MM.1S (cell line): ENCODE measurements at regions not wholly inside any gene's neighbourhood (a gene's known extent, or its start where the extent isn't known, plus 50 kb on each side); places are given as distances from the start of the nearest gene placed in this dataset.

Source experiments
- DNase-seq: peaks from one replicate; pipeline ENCODE4 v3.0.0-alpha.2; 2015
- H2AFZ ChIP-seq: fragments of 300-600 bp; sonication (generic); 2 replicates; pipeline ENCODE4 v1.6.0; 2016; ENCODE audit warnings: antibody characterized with exemption, low read length
- H3F3A ChIP-seq: fragments of 300-600 bp; sonication (generic); 2 replicates; pipeline ENCODE4 v1.6.1; 2016; ENCODE audit warnings: mild to moderate bottlenecking, antibody characterized with exemption, low read length, moderate library complexity, mixed read lengths; ENCODE audit not compliant: insufficient read depth
- H3K27ac ChIP-seq: fragments of 300-600 bp; sonication (generic); 2 replicates; pipeline ENCODE4 v1.5.1; 2016; ENCODE audit warnings: mild to moderate bottlenecking, low read length
- H3K27me3 ChIP-seq: fragments of 300-600 bp; sonication (generic); replicated peaks from 2 replicates; pipeline ENCODE4 v1.6.0; 2016; ENCODE audit warnings: low read length; ENCODE audit not compliant: insufficient read depth
- H3K36me3 ChIP-seq: fragments of 300-600 bp; sonication (generic); replicated peaks from 2 replicates; pipeline ENCODE4 v1.6.1; 2016; ENCODE audit warnings: mild to moderate bottlenecking, low read length, mixed read lengths; ENCODE audit not compliant: insufficient read depth
- H3K4me1 ChIP-seq: fragments of 300-600 bp; sonication (generic); 2 replicates; pipeline ENCODE4 v1.6.1; 2016; ENCODE audit warnings: low read length, mixed read lengths
- H3K4me2 ChIP-seq: fragments of 300-600 bp; sonication (generic); 2 replicates; pipeline ENCODE4 v1.6.0; 2016; ENCODE audit warnings: low read depth, low read length
- H3K4me3 ChIP-seq: fragments of 300-600 bp; sonication (generic); 2 replicates; pipeline ENCODE4 v1.5.1; 2016; ENCODE audit warnings: low read length, mixed read lengths
- H3K79me2 ChIP-seq: fragments of 300-600 bp; sonication (generic); 2 replicates; pipeline ENCODE4 v1.6.1; 2016; ENCODE audit warnings: mixed run types, low read length, mixed read lengths
- H3K9ac ChIP-seq: fragments of 300-600 bp; sonication (generic); 2 replicates; pipeline ENCODE4 v1.6.1; 2016; ENCODE audit warnings: low read length, mixed read lengths
- H3K9me2 ChIP-seq: fragments of 300-600 bp; sonication (generic); replicated peaks from 2 replicates; pipeline ENCODE4 v1.6.1; 2016; ENCODE audit warnings: mild to moderate bottlenecking, low read length, mixed read lengths; ENCODE audit not compliant: insufficient read depth
- H3K9me3 ChIP-seq: fragments of 300-600 bp; sonication (generic); replicated peaks from 2 replicates; pipeline ENCODE4 v1.6.1; 2016; ENCODE audit warnings: mild to moderate bottlenecking, low read length, mixed read lengths; ENCODE audit not compliant: insufficient read depth
- H4K20me1 ChIP-seq: fragments of 300-600 bp; sonication (generic); 2 replicates; pipeline ENCODE4 v1.6.1; 2016; ENCODE audit warnings: mild to moderate bottlenecking, low read length, moderate library complexity, mixed read lengths; ENCODE audit not compliant: insufficient read depth
- EZH2 ChIP-seq: fragments of 300-600 bp; sonication (generic); optimal IDR thresholded peaks from 2 replicates; pipeline ENCODE3; 2017; ENCODE audit warnings: low read depth, mild to moderate bottlenecking, antibody characterized with exemption, low read length, mixed read lengths
- EZH2phosphoT487 ChIP-seq: fragments of 300-600 bp; sonication (generic); IDR thresholded peaks from 2 replicates; pipeline ENCODE4 v1.6.1; 2018; ENCODE audit warnings: antibody characterized with exemption, low read length
- TF ChIP-seq, protein P1 (sequence below): fragments of 300-600 bp; sonication (generic); IDR thresholded peaks from 2 replicates; pipeline ENCODE4 v1.5.1; 2016; ENCODE audit warnings: antibody characterized with exemption, low read length, mixed read lengths

DNA sequence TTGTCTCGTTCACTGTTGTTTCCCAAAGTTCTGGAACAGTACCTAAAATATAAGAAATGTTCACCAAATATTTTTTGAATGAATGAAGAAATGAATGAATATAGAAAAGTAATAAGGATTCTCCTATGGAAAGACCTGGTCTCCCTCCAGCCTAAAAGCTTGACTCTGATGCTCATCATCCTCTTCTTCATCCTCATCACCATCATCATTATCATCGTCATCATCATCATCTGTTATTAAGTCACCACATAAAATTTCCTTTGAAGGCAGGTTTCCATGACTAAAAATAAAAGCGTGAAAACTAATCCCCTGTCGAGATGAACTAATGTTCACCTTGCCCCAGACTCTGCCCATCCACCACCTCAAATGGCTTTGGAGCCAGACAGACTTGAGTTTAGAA, 181.4 kb upstream of the PRNP start:
- H3K9ac ChIP-seq: no peak overlapping the region
- H3K27me3 ChIP-seq: no peaks in the 10 kb centered on the region
- no peaks in the 10 kb centered on the region for H3K79me2 ChIP-seq
- no peak overlapping the region for H2AFZ ChIP-seq
- H3K4me2 ChIP-seq: no peak overlapping the region
- no peak overlapping the region for H3K27ac ChIP-seq
- TF ChIP-seq EZH2 (no peak), EZH2phosphoT487 (no peak)
- TF ChIP-seq, protein P1, sequence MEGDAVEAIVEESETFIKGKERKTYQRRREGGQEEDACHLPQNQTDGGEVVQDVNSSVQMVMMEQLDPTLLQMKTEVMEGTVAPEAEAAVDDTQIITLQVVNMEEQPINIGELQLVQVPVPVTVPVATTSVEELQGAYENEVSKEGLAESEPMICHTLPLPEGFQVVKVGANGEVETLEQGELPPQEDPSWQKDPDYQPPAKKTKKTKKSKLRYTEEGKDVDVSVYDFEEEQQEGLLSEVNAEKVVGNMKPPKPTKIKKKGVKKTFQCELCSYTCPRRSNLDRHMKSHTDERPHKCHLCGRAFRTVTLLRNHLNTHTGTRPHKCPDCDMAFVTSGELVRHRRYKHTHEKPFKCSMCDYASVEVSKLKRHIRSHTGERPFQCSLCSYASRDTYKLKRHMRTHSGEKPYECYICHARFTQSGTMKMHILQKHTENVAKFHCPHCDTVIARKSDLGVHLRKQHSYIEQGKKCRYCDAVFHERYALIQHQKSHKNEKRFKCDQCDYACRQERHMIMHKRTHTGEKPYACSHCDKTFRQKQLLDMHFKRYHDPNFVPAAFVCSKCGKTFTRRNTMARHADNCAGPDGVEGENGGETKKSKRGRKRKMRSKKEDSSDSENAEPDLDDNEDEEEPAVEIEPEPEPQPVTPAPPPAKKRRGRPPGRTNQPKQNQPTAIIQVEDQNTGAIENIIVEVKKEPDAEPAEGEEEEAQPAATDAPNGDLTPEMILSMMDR: no peak
- no peak overlapping the region for H3K4me3 ChIP-seq
- no peaks in the 10 kb centered on the region for H4K20me1 ChIP-seq
- H3K9me3 ChIP-seq: no peaks in the 10 kb centered on the region
- no peaks in the 10 kb centered on the region for H3K4me1 ChIP-seq
- no peak for DNase-seq
- no peaks in the 10 kb centered on the region for H3F3A ChIP-seq
- H3K9me2 ChIP-seq: no peaks in the 10 kb centered on the region
- no peaks in the 10 kb centered on the region for H3K36me3 ChIP-seq

GRCh38 chr20:4502756-4503155, 183.5 kb upstream of the PRNP start:
- Histone ChIP-seq H3K27me3 (no peaks in the 10 kb centered on the region), H3K79me2 (no peaks in the 10 kb centered on the region), H3K36me3 (no peaks in the 10 kb centered on the region), H3F3A (no peaks in the 10 kb centered on the region), H3K4me1 (no peaks in the 10 kb centered on the region), H4K20me1 (no peaks in the 10 kb centered on the region), H3K4me3 (no peak overlapping the region), H3K9ac (no peak overlapping the region), H2AFZ (no peak overlapping the region), H3K4me2 (no peak overlapping the region), H3K9me3 (no peaks in the 10 kb centered on the region), H3K9me2 (no peaks in the 10 kb centered on the region), H3K27ac (no peak overlapping the region)
- DNase-seq: no peak
- TF ChIP-seq EZH2phosphoT487 (no peak), EZH2 (no peak)
- TF ChIP-seq, protein P1: no peak

GRCh38 chr20:4493386-4493785, 192.9 kb upstream of the PRNP start:
- TF ChIP-seq EZH2: no peak
- no peak for TF ChIP-seq EZH2phosphoT487
- TF ChIP-seq, protein P1: no peak
- Histone ChIP-seq H3K4me3 (no peak overlapping the region), H3K9me2 (no peaks in the 10 kb centered on the region)

More at GRCh38 chr20:4493386-4493785, 192.9 kb upstream of the PRNP start:
- no peaks in the 10 kb centered on the region for H4K20me1 ChIP-seq
- no peaks in the 10 kb centered on the region for H3K36me3 ChIP-seq
- no peaks in the 10 kb centered on the region for H3K79me2 ChIP-seq
- H3K4me2 ChIP-seq: no peak overlapping the region
- no peak for DNase-seq
- no peaks in the 10 kb centered on the region for H3K4me1 ChIP-seq
- H3F3A ChIP-seq: no peaks in the 10 kb centered on the region
- H2AFZ ChIP-seq: no peak overlapping the region
- H3K27ac ChIP-seq: no peak overlapping the region
- no peaks in the 10 kb centered on the region for H3K27me3 ChIP-seq
- no peak overlapping the region for H3K9ac ChIP-seq
- H3K9me3 ChIP-seq: no peaks in the 10 kb centered on the region
